NT2/D1 (cell line): ENCODE measurements at regions not wholly inside any gene's neighbourhood (a gene's known extent, or its start where the extent isn't known, plus 50 kb on each side); places are given as distances from the start of the nearest gene placed in this dataset.

Source experiments
- SUZ12 ChIP-seq: IDR thresholded peaks from 2 replicates; pipeline ENCODE4 v1.6.1; 2011; ENCODE audit not compliant: insufficient read length, insufficient read depth; ENCODE audit errors: extremely low read depth
- YY1 ChIP-seq: IDR thresholded peaks from 2 replicates; pipeline ENCODE4 v1.6.1; 2011; ENCODE audit not compliant: insufficient read length, insufficient read depth
- ZNF274 ChIP-seq: IDR thresholded peaks from 2 replicates; pipeline ENCODE4 v1.6.1; 2011; ENCODE audit warnings: mild to moderate bottlenecking, low read depth, low read length

DNA sequence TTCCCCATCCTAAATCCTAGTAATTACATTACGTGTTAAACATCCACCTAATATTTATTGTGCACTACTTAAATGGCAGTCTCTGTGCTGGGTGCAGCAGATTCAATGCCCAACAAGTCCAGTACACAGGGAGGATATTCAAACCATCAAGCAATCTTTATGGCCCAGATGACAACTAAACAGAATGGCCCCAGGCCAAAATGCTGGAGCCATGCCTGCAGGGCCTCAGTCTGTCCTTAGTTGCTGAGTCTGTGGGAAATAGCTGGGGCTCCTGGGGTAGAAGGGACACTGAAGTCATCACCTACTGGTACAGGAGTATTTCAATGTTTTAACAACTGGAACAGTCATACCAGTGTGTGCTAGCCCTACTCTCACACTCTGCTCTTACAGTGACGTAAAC, 153.5 kb downstream of the ZNF608 start:
- TF ChIP-seq YY1, result no peak
- no peak for TF ChIP-seq SUZ12
- no peak for TF ChIP-seq ZNF274
